Esophagus squamous epithelium (tissue), 4 donors: ENCODE measurements at regions not wholly inside any gene's neighbourhood (a gene's known extent, or its start where the extent isn't known, plus 50 kb on each side); places are given as distances from the start of the nearest gene placed in this dataset.

Source experiments
- POLR2A ChIP-seq, 4 donors: fragments of 450-650 bp; IDR thresholded peaks; one replicate each; pipeline ENCODE4 v1.6.1; 2017; ENCODE audit warnings: antibody characterized with exemption in 4 of 4, mild to moderate bottlenecking in 4 of 4, moderate library complexity in 3 of 4
- TF ChIP-seq, protein P1 (sequence below), 6 experiments: fragments of 450-650 bp in 4 of 6; fragments of 200-600 bp in 2 of 6; sonication (generic) in 2 of 6; IDR thresholded peaks; one replicate each; pipeline ENCODE4 v1.5.1; 2016 to 2019; ENCODE audit warnings: antibody characterized with exemption in 6 of 6, mild to moderate bottlenecking in 4 of 6, moderate library complexity in 4 of 6

DNA sequence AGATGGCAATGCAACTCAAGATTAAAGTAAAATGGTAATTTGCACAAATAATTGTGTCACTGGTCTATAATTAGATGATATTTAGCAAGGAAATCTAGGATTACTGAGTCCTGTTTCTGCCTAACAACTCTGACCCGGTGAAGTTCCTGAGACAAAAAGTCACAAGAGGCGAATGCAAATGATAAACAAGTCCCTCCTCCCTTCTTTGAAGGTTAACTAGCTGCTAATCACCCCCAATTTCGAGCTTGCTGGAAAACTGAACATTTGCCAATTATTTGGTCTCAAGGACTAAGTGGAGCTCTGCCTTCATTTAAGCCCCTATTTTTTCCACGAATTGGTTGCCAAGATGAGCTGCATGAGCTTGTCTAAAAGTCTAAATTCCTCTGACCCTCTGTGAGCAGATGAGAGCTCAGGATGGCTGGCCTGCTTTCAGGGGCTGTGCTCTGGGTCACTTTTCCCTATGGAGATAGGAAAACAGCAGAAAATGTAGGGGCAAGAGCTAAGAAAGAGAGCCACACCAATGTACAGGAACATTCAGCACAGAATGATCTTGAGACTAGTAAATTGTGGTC is 127.3 kb downstream of the MBL2 start:
- TF ChIP-seq, protein P1, sequence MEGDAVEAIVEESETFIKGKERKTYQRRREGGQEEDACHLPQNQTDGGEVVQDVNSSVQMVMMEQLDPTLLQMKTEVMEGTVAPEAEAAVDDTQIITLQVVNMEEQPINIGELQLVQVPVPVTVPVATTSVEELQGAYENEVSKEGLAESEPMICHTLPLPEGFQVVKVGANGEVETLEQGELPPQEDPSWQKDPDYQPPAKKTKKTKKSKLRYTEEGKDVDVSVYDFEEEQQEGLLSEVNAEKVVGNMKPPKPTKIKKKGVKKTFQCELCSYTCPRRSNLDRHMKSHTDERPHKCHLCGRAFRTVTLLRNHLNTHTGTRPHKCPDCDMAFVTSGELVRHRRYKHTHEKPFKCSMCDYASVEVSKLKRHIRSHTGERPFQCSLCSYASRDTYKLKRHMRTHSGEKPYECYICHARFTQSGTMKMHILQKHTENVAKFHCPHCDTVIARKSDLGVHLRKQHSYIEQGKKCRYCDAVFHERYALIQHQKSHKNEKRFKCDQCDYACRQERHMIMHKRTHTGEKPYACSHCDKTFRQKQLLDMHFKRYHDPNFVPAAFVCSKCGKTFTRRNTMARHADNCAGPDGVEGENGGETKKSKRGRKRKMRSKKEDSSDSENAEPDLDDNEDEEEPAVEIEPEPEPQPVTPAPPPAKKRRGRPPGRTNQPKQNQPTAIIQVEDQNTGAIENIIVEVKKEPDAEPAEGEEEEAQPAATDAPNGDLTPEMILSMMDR (IDR thresholded peaks at IDR 0.05) = no peak
- TF ChIP-seq POLR2A (IDR thresholded peaks at IDR 0.05) = no peak
